Adrenal gland (tissue), 5 donors: ENCODE measurements at regions not wholly inside any gene's neighbourhood (a gene's known extent, or its start where the extent isn't known, plus 50 kb on each side); places are given as distances from the start of the nearest gene placed in this dataset.

Experiments used
- CTCF ChIP-seq, 6 experiments: fragments of 450-650 bp in 4 of 6; fragments of 200-600 bp in 2 of 6; sonication (generic) in 1 of 6; IDR thresholded peaks; 1 replicate in 5 of 6; 2 replicates in 1 of 6; pipeline versions ENCODE4 v1.5.1 to v1.8.0; 2016 to 2021; ENCODE audit warnings: antibody characterized with exemption in 6 of 6, mild to moderate bottlenecking in 2 of 6, moderate library complexity in 1 of 6
- POLR2A ChIP-seq, 2 donors: fragments of 450-650 bp; IDR thresholded peaks; one replicate each; pipeline ENCODE4 v1.6.1; 2017; ENCODE audit warnings: antibody characterized with exemption in 2 of 2, mild to moderate bottlenecking in 2 of 2, moderate library complexity in 1 of 2
- donor health status: DM: no; HTN: no; CAD: no.

GRCh38 chr1:233730809-233731208 is 116.9 kb downstream of the KCNK1 start:
- no peak for TF ChIP-seq CTCF (IDR thresholded peaks at IDR 0.05)
- TF ChIP-seq POLR2A (IDR thresholded peaks at IDR 0.05): no peak
